Left ventricle myocardium superior (tissue), 1 donor: ENCODE measurements at regions not wholly inside any gene's neighbourhood (a gene's known extent, or its start where the extent isn't known, plus 50 kb on each side); places are given as distances from the start of the nearest gene placed in this dataset.
A peak's percentile ranks its signal among the peaks of the same experiment; 100 is the strongest.
"Not testable (repeated sequence)": the region's sequence is repeated elsewhere in the genome, so short reads cannot be mapped to it uniquely, and the experiment has no call there.

Experiments used
- ATAC-seq: fragments of 200-7000 bp; cut with Tn5 transposase; one replicate; pipeline ENCODE4 v1.9.1; 2020; ENCODE audit warnings: mild to moderate bottlenecking, moderate library complexity
- DNase-seq: peaks from one replicate; pipeline ENCODE4 v3.0.0-alpha.2; 2020
- intact Hi-C: fragments of 100-400 bp; cut with micrococcal nuclease; formaldehyde crosslinking; loops from one replicate; pipeline ENCODE4 v1.11.0; 2022
- donor health status: DM: no; HTN: yes; CAD: no; lungs with severe emphysema.

DNA sequence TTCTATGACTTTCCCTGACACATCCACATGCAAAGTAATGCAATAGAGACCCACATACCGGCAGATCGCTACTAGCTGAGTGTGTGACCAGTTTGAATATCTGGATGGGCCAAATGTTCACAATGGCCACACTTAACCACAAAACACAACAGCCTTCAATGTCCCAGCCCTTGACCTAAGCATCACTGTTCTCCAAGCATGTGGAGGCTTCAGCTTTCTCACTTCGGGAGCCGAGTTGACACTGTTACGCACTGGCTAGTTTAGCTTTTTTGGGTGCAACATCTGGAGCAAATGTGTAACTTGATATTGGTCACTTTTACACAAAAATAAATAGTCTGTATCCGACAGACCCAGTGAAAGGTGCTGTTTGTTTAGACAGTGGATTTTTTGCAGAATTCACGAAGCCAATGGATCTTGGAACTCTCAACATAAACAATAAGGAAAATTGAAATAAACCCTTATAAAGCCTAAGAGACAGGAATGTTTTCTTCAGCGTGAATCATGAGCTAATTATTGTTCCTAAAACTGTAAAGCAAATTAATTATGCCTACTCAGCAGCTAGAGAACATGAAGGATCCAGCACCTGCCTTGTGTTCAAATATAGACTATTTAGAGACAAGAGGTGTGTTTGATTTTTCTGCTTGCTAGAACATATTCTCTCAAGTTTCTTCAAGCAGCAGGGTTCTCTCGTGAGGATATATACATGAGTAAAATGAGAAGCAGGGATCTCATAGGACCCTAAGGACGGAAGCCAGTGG is 117.6 kb upstream of the JCAD start:
- ATAC-seq (no peak), DNase-seq (no peak)
- intact Hi-C loops, result no loop called here

DNA sequence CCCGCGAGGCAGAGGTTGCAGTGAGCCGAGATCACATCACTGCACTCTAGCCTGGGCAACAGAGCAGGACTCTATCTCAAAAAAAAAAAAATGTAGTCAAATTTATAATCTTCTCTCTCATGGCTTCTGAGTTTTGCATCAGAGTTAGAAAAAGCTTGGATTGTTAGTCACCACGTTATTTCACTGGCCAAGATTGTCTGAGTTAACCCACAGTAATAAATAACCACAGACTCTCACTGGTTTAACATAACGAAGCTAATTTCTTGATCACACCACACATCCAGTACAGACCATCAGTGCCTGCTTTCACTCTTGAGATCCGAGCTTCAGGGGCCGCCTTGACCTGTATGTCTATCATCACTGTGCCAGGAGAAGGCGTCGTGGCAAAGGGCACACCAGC is 116.8 kb upstream of the JCAD start:
- ATAC-seq (no peak), DNase-seq (no peak)
- intact Hi-C loops, result no loop called here

DNA sequence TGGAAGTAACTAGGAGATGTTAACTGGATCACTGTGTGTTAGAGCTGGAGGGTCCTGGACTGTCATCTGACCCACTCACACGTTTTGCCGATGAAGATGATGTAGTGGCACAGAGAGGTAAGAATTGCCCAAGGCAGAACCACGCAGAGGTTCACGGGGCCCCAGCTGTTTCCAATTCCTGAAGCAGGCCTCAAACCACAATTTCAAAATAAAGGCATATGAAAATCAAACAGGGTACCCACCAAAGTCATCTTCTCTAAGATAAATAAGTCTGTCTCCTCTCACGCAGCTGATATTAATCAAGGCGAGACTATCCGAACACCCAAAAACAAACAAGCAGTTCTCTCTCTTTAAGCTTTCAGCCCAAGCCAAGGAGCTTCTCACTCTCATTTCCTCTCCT is 113.3 kb upstream of the JCAD start:
- DNase-seq, result no peak
- intact Hi-C loops, result no loop called here
- ATAC-seq, result no peak

DNA sequence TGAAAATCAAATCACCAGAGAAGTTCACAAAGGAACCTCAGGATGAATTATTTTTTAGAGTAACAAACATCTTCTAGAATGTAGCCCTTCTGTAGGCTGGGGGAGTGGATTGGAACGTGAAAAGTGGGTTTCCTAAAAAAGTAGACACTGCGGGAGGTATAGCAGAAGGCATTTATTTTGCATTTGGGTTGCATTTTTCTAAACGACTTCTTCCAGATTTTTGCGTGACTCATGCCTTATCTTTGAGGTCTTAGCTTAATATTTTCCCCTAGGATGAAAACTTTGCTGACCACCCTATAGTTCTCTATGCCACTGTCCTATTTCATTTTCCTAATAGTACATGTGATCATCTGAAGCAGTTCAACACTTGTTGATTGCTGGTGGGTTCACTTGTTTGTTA is 112.7 kb upstream of the JCAD start:
- intact Hi-C loops, result no loop called here
- DNase-seq, result no peak
- no peak for ATAC-seq

DNA sequence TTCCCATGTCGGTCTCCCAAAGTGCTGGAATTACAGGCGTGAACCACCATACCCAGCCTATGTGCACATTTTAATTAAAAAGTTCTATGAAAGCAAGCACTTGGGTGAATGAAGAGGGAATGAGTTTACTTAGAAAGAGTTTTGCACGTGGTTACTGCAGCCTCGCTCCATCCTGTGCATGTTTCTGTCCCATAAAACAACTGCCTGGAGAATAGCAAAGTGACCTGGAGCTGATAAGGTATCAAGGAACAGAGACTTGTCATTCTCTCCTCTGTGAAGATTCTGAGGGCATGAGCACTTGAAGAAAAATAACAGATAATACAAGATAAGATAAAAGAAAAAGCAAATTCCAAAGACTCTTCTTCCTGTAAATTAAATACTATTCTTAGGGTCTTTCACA is 112.2 kb upstream of the JCAD start:
- DNase-seq (no peak), ATAC-seq (no peak)
- intact Hi-C loops, result no loop called here

DNA sequence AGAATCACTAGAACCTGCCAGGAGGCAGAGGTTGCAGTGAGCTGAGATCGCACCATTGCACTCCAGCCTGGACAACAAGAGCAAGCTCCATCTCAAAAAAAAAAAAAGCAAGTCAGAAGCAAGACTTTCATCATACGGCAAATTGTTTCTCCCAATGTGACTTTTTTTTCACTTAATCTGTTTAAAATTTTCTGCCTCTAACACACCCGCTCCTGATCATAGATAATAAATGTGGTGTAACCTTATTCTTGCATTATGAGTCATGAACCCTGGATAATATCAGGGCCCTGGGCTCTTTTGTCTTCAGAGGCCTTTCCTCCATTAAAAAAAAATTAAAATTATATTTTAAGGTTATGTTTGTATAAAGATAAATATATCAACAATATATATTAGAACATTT is 111.4 kb upstream of the JCAD start:
- DNase-seq, result no peak
- ATAC-seq, result no peak
- intact Hi-C loops, result no loop called here

DNA sequence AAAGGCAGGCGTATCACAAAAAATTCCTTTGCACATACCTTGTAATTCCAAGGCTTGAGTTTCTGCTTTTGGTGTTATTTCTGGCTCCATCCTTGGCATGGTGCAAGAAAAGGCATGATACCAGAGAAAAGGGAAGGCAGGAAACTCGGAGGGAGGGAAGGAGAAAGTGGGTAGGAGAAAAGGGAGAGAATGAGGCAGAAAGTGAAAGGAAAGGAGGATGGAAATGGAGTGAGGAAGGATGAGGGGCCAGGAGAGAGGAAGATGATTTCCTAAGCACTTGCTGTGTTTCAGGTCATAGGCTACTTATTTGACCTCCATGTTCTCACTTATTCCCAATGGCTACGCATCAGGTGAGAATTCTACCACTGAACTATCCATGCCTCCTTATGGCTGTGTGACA is 110.8 kb upstream of the JCAD start:
- DNase-seq (no peak), ATAC-seq (no peak)
- intact Hi-C loops, result no loop called here

DNA sequence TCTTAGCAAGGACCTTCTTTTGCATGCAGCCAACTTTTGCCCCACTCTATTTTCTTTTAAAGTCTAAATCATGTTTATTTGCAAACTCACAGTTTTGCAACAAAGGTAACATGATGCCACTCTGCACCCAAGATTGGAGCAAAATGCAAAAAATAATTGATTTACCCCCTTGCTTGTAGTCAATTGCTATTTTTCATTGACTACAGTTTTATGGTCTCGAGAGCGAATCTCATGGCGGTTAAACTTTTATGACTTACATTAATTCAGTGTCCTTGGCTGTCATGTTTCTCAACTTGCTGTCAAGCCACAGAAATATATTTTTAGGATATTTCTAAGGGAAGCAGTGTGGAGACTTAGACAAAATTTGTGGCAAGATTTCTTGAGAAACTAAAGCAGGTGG is 110.0 kb upstream of the JCAD start:
- ATAC-seq (no peak), DNase-seq (no peak)
- intact Hi-C loops, result no loop called here

DNA sequence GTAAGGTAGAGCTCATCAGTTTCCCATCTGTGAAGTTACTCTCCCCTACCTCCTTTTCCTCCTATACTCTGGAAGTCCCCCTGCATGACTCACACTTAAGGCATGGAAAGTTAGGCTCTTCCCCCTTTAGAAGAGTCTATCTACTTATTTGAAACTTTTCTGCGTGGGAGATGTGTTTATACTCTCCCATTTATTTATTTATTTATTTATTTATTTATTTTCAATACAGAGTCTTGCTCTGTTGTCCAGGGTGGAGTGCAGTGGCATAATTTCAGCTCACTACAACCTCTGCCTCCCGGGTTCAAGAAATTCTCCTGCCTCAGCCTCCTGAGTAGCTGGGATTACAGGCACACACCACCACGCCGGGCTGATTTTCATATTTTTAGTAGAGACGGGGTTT is 107.5 kb upstream of the JCAD start:
- intact Hi-C loops, result no loop called here
- no peak for DNase-seq

DNA sequence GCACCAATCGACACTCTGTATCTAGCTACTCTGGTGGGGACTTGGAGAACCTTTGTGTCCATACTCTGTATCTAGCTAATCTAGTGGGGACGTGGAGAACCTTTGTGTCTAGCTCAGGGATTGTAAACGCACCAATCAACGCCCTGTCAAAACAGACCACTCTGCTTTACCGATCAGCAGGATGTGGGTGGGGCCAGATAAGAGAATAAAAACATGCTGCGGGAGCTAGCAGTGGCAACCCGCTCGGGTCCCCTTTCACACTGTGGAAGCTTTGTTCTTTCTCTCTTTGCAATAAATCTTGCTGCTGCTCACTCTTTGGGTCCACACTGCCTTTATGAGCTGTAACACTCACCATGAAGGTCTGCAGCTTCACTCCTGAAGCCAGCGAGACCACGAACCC is 104.0 kb upstream of the JCAD start:
- ATAC-seq, intact Hi-C loops, DNase-seq: not testable (repeated sequence)

More for the DNA sequence above, 107.5 kb upstream of the JCAD start:
- ATAC-seq, result no peak

DNA sequence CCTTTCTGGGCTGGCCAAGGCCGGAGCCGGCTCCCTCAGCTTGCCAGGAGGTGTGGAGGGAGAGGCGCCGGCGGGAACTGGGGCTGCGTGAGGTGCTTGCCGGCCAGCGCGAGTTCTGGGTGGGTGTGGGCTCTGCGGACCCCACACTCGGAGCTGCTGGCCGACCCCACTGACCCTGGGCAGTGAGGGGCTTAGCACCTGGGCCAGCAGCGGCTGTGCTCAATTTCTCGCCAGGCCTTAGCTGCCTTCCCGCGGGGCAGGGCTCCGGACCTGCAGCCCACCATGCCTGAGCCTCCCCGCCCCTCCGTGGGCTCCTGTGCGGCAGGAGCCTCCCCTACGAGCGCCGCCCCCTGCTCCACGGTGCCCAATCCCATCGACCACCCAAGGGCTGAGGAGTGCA is 103.4 kb upstream of the JCAD start:
- DNase-seq, ATAC-seq, intact Hi-C loops: not testable (repeated sequence)

DNA sequence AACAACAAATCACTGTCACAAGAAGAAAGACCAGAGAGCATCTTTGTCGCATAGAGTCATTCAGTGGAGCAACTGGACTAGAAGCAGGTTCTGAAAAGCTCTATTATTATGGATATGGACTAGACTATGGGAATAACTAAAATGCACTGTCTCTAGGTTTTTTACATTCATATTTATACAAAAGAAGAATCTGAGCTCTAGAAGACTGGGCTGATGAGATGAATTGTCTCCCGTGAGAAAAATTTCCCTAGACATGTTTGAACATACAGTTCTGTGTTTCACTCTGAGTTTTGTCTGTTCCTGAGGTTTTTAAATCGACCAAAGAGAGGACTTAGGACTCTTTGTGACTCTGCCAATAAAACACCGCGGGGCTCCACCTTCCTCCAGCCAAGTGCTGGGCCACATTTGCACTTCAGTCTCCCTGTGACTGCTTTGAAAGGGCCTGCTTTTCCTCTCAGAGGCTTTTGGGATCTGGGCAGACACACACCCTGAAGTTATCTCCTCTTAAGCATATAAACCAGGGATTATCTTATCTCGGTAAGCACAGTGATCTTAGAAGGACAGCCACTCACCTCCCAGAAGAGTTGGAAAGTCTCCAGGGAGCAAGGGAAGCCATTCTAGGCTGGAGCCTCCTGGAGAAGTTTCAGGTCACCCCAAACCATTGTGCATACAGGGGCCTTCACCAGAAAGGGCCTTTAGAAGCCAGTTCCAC is 101.0 kb upstream of the JCAD start:
- intact Hi-C loops, result no loop called here
- ATAC-seq (no peak), DNase-seq (no peak)

DNA sequence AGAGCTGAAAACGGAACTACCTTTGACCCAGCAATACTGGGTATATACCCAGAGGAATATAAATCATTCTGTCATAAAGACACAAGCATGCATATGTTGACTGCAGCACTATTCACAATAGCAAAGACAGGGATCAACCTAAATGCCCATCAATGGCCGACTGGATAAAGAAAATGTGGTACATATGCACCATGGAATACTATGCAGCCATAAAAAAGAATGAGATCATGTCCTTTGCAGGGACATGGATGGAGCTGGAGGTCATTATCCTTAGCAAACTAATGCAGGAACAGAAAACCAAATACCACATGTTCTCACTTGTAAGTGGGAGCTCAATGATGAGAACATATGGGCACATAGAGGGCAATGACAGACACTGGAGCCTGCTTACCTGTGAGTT is 100.2 kb upstream of the JCAD start:
- ATAC-seq, intact Hi-C loops, DNase-seq: not testable (repeated sequence)

DNA sequence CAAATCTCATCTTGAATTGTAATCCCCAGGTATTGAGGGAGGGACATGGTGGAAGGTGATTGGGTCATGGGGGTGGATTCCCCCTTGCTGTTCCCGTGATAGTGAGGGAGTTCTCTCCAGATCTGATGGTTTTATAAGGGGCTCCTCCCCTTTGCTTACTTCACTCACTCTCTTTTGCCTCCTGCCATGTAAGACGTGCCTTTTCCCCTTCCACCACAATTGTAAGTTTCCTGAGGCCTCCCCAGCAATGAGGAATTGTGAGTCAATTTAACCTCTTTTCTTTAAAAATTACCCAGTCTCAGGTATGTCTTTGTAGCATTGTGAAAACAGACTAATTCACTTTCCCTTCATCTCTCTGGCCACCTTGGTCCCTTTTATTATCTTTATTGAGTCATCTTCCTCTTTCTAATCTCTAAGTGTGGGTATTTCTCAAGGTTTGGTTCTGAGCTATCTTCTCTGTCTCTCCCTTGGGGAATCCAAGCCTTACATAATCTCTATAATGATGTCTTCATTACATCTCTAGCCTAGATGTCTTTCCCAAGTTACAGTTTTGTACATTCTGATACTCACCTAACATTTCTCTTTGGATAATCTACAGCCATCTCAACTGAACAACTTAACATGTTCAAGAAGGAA is 99.1 kb upstream of the JCAD start:
- ATAC-seq (no peak), DNase-seq (no peak)
- intact Hi-C loops, result no loop called here

DNA sequence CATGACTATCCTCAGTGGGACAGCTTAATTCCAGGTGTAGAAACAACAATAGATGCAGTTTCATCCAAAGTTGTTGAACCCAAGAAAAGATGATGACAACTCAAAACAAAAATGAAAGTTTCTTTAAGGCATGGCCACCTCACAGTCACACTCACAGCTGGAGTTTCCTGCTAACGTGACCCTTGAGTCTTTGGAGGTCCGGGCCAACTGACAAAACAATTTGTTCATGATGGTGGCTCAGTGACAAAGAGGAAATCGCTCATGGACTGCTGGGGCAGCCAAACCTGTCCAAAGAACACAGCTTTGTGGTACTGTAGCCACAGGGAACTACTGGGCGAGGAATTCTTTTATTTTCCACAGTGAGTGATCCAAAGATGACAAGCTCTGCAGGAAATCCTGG is 96.0 kb upstream of the JCAD start:
- intact Hi-C loops, result no loop called here
- DNase-seq (no peak), ATAC-seq (peak; percentile 67)

DNA sequence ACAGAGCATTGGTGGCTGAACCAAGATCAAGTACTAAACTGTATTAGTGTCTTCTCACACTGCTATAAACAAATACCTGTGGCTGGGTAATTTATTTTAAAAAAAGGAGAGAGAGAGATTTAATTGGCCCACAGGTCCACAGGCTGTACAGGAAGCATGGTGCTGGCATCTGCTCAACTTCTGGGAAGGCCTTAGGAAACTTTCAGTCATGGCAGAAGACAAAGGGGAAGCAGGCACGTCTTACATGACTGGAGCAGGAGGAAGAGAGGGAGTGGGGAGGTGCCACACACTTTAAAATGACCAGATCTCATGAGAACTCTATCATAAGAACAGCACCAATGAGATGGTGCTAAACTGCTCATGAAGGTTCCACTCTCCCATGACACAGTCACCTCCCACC is 95.2 kb upstream of the JCAD start:
- DNase-seq (no peak), ATAC-seq (no peak)
- intact Hi-C loops, result no loop called here

DNA sequence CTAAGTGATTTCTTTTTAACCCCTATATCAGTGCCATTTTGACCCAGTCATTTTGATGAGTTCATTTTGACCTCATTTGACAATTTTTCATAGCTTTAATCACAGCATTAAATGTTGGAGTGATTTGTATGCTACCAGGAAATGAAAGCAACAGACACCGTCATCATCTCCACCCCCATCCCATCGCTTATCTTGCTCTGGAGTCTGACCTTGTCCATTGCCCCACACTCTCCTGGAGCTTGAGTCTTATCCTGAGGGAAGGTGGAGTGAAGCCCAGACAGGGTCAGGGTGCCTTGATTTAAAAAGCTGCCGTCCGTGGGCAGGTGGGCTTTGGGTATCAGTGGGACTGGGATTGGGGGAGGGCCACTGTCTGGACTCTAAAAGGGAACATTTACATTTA is 94.7 kb upstream of the JCAD start:
- DNase-seq, result no peak
- ATAC-seq, result no peak

DNA sequence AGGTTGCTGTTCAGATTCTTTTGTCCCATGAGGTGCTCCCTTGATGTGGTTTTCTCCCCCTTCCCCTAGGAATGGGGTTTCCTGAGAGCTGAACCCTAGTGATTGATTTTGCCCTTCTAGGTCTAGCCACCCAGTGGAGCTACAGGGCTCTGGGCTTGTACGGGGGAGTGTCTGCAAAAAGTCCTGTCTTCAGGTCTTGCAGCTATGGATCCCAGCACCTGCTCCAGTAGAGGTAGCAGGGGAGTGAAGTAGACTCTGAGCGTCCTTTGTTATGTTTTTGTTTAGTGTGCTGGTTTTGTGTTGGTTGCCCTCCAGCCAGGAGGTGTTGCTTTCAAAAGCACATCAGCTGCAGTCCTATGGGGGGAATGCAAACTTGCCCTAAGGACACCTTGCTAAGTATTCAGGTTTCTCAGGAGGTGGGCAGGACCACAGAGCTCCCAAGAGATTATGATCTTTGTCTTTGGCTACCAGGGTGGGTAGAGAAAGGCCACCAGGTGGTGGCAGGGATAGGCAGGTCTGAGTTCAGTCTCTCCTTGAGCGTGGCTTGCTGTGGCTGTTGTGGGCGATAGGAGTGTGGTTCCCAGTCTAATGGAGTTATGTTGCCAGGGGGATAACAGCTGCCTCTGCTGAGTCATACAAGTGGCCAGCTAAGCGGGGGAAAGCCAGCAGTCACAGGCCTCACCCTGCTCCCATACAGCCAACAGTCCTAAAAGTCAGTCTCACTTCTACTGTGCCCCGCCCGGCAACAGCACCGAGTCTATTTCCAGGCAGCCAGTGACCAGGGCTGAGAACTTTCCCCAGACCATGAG is 92.4 kb upstream of the JCAD start:
- ATAC-seq (peak; percentile 59), DNase-seq (peak; percentile 30)
- intact Hi-C loops, result no loop called here

More for the DNA sequence above, 94.7 kb upstream of the JCAD start:
- intact Hi-C loops, result no loop called here

DNA sequence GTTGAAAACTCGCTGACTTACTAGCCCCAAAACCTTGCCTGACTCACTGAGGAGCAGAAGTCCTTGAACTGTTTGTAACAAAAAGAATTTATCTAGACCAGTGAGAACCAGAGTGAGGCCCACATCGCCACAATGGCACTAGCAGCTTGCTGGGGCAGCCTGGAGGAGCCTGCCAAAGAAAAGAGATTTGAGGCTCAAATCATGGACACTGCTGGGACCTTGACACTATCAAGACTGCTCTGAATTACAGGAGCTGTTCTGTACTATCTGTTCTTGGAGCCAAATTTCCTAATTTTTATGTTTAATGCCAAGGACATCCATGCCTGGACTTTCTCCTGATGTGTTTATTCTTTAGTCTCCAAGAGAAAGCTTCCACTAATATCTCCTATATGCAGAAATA is 82.0 kb upstream of the JCAD start:
- DNase-seq, result no peak
- intact Hi-C loops, result no loop called here
- ATAC-seq, result no peak
